ENCODE measurements at regions not wholly inside any gene's neighbourhood (a gene's known extent, or its start where the extent isn't known, plus 50 kb on each side); places are given as distances from the start of the nearest gene placed in this dataset.
A peak's percentile ranks its signal among the peaks of the same experiment; 100 is the strongest.

DNA sequence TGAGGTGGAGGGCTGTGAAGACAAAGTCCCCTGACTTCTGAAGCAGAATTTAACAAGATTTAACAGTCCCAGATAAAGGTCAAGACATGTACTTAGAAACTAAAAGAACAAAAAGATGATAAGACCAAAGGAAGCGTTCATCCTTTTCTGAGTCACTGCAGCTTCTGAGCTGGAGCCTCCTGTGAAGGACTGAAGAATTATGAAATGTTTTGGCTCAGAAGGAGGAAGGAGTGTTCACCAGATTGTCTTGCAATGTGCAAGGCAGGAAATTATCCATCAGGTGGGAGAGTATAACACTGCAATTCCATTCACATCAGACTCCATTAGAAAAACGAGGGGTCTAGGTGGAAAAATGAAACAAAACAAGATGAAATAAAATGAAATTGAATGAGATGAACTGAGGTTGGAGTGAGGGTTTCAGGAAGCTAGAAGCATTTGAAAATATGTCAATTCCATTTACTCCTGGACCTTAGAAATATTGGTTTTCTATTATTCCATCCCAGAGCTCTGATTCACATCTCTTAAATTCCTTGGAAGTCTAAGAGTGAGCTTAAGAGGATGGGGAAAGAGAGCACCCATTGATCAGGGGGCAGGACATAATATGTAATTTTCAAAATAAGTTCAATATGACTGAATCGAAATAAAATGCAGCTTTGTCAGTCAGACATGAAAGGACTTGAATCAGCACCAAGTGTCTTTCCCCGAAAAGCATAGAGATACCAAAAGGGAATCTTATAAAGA, 186.1 kb upstream of the LNX1 start:
- DNase-seq = peak in 1 of 3 donors; percentile 52

GRCh38 chr4:53776141-53776540, 184.9 kb upstream of the LNX1 start:
- no peak for DNase-seq

DNA sequence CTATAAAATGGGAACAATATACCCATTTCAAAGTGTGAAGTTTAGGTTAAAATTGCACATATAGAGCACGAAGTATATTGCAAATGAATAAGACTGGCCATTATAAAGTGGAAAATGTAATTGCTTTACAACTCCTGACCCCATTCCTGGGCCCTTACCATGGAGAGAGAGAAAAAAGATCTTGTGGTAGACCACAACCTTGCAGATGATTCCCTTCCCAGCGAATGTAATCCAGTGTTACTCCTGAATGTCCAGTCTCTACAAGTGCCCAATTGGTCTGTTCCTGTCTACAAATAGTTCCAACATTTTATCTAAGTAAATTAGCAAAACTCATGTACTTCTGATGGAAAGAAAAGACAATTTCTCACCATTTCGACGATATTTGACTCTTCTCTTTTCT, 184.1 kb upstream of the LNX1 start:
- no peak for DNase-seq

GRCh38 chr4:53771326-53771725, 180.0 kb upstream of the LNX1 start:
- DNase-seq = no peak

DNA sequence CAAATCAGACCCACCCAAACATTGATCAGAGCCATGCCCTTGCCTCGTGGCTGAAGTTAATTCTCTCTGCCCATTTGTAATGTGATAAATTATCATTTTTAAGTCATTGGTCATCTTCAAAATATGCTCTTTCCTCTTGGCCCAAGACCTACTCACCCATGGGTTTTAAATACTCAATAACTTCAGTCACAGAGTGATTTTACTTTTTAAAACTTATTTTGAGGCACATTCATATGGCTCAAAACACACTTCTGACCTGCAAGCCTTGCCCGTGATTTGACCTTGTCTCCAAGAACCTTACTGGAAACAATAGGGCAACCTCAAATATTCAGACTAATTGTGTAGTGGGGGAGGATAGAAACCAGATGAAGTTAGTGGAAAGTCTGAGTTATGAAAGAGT, 176.2 kb upstream of the LNX1 start:
- peak in 1 of 3 donors; percentile 45 for DNase-seq

DNA sequence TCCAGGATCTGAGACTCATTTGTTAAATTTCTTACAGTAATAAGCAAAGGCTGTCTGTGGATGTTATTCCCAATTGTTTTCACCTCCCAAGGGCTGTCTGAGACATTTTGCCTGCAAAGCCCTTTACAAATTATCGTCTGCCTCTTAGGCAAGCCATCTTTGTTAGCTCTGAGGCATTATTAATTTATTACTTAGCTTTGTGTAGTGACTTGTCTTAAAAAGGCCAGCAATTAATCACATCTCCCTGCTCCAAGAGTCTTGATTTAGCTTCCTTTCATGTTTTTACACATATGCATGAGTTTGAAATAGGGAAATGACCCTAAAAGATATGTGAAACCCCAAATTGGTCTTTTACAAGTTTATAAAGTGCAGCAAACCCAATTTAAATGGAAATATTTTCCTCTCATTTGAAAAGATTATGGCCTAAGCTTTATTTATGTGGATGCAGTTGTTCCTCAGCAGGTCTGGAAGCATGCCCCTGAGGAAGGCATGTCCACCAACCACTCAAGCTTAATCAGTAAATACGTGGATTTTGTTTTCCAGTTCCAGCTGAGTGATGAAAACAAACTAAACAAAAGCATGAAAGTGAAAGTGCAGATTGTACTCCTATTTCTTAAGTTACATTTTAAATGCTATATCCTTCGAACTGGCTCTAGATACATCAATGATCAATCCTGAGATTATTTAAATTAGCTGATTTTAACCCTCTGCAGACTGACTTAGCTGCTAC, 173.6 kb upstream of the LNX1 start:
- no peak for DNase-seq

DNA sequence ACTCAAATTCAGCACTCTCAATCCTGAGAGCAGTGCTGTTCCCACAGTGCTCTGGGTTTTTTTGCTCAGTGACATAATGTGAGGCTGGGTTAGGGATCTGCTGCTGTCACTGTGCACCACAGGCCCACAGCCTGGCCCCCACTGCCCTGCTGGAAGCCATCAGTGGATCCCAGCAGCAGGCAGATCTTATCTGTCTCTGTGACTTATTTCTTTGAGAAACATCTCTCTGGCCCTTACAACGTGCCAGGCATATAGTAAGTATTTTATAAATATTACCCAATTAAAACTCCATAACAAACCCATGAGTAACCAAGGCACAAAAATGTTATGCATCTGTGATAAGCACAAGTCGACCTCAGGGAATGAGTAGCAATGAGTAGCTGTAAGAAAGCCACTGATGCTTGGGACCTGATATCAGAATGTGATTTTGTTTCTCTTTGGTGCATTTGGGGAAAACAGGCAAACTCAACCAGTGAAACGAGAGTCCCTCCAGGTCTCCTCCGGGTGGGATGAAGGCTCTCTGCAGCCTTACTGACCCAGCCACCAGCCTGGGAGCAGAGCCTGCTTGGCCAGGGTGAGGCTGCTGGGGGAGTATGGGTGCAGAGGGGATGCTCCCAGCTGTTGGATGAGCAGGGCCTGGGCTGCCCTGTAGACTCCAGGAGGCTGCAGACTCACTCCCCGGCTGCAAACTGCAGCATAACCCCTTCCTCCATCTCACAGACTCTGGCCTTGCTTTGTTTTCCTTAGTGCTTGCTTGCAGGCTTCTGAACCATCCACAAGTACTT, 172.7 kb upstream of the LNX1 start:
- DNase-seq = peak in 1 of 3 donors; percentile 83

DNA sequence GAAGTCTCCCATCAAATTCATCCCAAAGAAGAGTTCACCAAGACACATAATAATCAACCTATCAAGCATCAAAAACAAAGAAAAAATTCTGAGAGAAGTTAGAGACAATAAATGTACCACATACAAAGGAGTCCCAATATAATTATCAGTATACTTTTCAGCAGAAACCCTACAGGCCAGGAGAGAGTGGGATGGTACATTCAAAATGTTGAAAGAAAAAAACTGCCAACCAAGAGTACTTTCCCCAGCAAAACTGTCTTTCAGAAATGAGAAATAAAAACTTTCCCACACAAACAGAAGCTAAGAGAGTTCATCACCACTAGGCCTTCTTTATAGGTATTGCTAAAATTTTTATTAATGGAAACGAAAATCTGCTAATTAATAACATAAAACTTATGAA, 164.4 kb upstream of the LNX1 start:
- no peak for DNase-seq

DNA sequence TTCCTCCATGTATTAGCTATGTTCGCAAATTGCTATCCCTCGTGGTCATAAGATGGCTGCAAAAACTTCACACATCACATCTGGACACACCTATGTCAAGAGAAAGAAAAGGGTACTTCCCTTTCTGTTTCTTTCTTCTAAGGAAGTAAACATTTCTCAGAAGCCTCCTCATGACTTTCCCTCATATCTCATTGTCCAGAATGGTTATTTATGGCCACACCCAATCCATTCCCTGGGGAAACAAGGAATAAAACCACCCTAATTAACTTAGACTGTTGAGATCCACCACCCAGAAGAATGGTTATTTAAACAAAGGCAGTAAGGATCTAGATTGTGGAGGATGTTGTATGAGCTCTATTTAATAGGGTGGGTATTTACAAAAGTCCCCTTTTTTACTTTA, 160.8 kb upstream of the LNX1 start:
- DNase-seq = no peak

DNA sequence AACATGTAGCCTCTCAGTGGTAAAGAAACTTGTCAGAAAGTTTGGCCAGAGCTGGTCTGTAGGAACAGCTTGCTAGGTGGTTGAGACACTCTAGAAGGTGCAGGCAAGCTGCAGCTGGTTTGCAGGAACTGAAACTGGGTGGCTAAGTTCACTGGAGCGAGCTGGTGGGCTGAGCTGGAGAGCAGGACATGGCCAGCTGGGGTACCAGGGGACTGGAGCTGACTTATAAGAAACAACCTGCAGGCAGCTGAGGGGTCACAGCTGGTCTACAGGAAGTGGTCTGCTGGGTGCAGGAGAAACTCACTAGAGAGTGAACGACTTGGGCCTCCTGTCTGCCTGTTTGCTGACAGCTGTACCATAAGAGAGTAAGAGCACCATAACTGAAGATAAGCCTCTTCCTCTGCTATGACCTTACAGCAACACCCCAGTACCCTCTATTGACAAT, 157.1 kb upstream of the LNX1 start:
- no peak for DNase-seq

GRCh38 chr4:53747401-53747800, 156.1 kb upstream of the LNX1 start:
- no peak for DNase-seq

- no peak for DNase-seq
These were observed 153.3 kb upstream of the LNX1 start for GRCh38 chr4:53744446-53745160.

DNA sequence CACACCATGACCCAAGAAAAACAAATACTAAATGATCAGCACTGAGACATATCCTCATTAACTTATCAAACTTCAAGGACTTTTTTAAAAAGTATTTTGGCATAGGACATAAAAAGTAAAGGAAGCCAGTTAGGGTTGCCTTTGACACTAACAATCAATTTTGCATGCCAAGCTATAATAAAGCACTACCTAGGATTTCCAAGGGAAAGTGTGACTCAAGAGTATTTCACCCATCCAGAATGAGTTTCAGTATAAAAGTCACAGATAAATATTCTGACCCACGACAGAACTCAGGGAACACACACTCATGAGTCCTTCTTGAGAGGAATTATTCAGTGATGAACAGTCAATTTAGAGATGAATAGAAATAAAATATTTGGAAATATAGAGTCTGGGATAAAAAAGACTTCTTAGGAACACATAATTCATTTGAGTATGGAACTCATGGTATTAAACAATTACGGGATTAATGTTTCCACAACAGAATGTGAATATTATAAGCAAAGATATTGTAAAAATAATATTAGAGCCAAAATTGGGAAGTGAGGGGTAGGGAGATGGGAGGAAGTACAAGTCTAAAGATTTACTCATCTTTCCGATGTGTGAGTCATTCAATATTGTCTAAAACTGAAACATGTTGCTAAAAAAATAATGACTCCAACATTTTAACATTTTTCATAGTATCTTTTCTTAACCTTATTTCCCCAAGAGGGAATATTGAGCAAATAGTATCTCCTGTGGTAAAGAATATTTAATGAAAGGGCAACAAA, 143.5 kb upstream of the LNX1 start:
- peak in 1 of 3 donors; percentile 50 for DNase-seq

GRCh38 chr4:53734182-53734581, 142.9 kb upstream of the LNX1 start:
- DNase-seq = no peak

- no peak for DNase-seq
These were observed 141.4 kb upstream of the LNX1 start for GRCh38 chr4:53732661-53733060.

DNA sequence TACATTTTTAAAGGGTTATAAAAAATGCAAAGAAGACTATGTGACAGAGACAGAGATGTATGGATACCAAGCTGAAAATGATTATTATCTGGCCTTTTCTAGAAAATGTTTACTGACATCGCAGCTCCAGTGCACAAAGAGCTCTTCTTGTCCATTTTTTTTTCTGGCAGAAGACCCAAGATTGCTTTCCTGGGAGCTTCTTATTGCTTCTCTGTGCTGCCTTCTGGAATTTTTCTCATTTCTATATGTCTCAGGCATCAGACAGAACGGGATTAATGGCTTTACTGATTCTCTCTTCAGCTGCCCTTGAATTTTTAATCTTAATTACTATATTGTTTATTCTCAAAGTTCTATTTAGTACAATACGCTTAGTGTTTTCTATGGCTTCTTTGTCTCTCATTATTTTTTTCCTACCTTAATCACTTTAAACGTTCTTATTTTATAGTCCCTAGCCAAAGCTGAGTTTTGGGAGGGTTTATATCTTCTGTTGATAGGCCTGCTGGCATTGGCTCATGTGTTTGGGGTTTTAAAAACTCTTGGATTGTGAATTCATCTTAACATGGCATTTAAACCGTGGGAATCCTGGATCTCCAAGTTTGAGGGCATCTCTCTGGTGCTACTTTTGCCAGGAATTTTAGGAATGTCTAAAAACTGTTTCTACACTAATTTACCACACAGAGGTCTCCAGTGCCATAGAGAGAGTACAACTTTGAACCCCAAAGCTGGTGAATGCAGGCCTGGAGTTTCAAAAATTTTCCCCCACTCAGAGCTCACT, 138.9 kb upstream of the LNX1 start:
- peak in 1 of 3 donors; percentile 37 for DNase-seq

DNA sequence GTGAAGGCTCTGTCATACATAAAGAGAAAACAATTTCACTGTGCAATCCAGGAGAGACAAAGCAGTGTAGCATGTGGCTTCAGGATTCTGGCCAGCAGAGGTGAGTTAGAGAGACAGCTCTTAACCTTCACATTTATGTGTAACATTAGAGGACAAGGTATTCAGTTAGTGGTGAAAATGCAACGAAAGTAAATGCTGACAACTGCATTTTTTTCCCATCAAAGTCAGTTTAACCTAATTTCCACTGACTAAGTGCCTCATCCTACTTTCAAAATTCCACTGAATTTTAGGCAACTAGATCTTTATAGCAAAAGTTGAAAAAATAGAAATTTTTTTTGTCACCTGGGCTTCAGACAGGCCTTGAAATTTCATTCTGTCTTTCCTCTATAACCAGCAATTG, 130.8 kb upstream of the LNX1 start:
- no peak for DNase-seq

DNA sequence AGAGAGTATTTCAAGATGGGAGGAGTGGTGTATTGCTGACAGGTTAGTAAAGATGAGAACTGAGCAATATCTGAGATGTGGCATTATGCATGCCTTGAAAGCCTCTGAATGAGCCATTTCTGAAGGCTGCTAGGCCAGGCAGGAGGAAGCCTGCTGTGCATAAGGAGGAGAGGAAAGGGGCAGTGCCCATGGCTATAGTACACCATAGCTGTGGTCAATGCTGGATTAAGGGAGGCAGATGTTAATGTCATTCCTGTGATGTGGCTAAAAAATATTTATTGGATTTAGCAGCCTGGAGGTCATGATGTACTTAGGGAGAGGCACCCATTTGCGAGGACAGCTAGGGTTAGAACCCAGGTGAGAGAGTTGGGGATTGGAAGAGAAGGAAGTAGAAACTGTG, 130.0 kb upstream of the LNX1 start:
- no peak for DNase-seq

DNA sequence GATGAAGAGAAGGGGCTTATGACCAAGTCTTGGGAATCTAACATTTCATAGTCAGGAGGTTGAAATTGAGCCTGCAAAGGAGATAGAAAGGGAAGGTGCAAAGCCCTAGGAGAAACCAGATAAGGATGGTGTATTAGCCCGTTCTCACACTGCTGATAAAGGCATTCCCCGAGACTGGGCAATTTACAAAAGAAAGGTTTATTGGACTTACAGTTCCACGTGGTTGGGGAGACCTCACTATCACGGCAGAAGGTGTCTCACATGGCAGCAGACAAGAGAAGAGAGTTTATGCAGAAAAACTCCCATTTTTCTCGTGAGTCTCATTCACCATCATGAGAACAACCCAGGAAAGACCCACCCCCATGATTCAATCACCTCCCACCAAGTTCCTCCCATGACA, 129.5 kb upstream of the LNX1 start:
- DNase-seq = no peak

GRCh38 chr4:53717064-53717549, 125.8 kb upstream of the LNX1 start:
- no peak for DNase-seq

Data from muscle of back (tissue), 3 donors.